Natural killer cell (primary cell): ENCODE measurements at regions not wholly inside any gene's neighbourhood (a gene's known extent, or its start where the extent isn't known, plus 50 kb on each side); places are given as distances from the start of the nearest gene placed in this dataset.
A peak's percentile ranks its signal among the peaks of the same experiment; 100 is the strongest.

Source experiments
- ATAC-seq, 3 donors: fragments of 150-1000 bp in 2 of 3; fragments of 200-7000 bp in 1 of 3; cut with Tn5 transposase; 1 replicate in 1 of 3; 2 replicates in 2 of 3; pipeline ENCODE4 v1.10.0; 2021; ENCODE audit warnings: mild to moderate bottlenecking in 2 of 3, moderate library complexity in 2 of 3
- DNase-seq, 2 donors: peaks; one replicate each; pipeline versions ENCODE4 v3.0.0 to v3.0.0-alpha.2; 2013 to 2021; ENCODE audit warnings: mixed read lengths in 1 of 2
- H3K27ac ChIP-seq: one replicate; pipeline ENCODE4 v1.5.1; 2013; ENCODE audit warnings: mild to moderate bottlenecking, low read length
- H3K27me3 ChIP-seq: one replicate; pipeline ENCODE4 v1.6.1; 2013; ENCODE audit warnings: low read length; ENCODE audit not compliant: control insufficient read depth, insufficient read depth
- H3K36me3 ChIP-seq: one replicate; pipeline ENCODE4 v1.6.1; 2013; ENCODE audit warnings: low read length; ENCODE audit not compliant: control insufficient read depth, insufficient read depth
- H3K4me1 ChIP-seq: one replicate; pipeline ENCODE4 v1.6.1; 2013; ENCODE audit warnings: low read length; ENCODE audit not compliant: control insufficient read depth, insufficient read depth
- H3K4me3 ChIP-seq: one replicate; pipeline ENCODE4 v1.5.1; 2013; ENCODE audit warnings: low read length
- H3K9me3 ChIP-seq: one replicate; pipeline ENCODE4 v1.6.1; 2013; ENCODE audit warnings: low read length; ENCODE audit not compliant: control insufficient read depth, insufficient read depth
- H3K27ac Mint-ChIP-seq, 2 donors: one replicate each; pipeline ENCODE4 v1.8.0; 2022; ENCODE audit warnings: mild to moderate bottlenecking in 2 of 2, mixed read lengths in 2 of 2, moderate library complexity in 1 of 2
- H3K27me3 Mint-ChIP-seq, 2 donors: one replicate each; pipeline ENCODE4 v1.8.0; 2022; ENCODE audit warnings: low read depth in 2 of 2, mixed read lengths in 2 of 2
- H3K36me3 Mint-ChIP-seq: one replicate; pipeline ENCODE4 v1.8.0; 2022; ENCODE audit warnings: mixed read lengths
- H3K4me1 Mint-ChIP-seq, 2 donors: one replicate each; pipeline ENCODE4 v1.8.0; 2022; ENCODE audit warnings: mixed read lengths in 2 of 2
- H3K4me3 Mint-ChIP-seq: one replicate; pipeline ENCODE4 v1.8.0; 2022; ENCODE audit warnings: mild to moderate bottlenecking, moderate library complexity, mixed read lengths
- H3K9me3 Mint-ChIP-seq, 2 donors: one replicate each; pipeline ENCODE4 v1.8.0; 2022; ENCODE audit warnings: mixed read lengths in 2 of 2
- CTCF ChIP-seq: fragments of 200-600 bp; IDR thresholded peaks from one replicate; pipeline ENCODE4 v1.8.0; 2022; ENCODE audit warnings: antibody characterized with exemption
- WGBS: methylation state at CpG from one replicate; pipeline ENCODE4 v1.1.7; 2013; ENCODE audit warnings: missing lambda C conversion rate; ENCODE audit not compliant: insufficient coverage; 5-methylcytosine and 5-hydroxymethylcytosine counted together
- intact Hi-C: fragments of 100-400 bp; cut with micrococcal nuclease; formaldehyde crosslinking; loops from one replicate; pipeline ENCODE4 v1.14.2; 2022

DNA sequence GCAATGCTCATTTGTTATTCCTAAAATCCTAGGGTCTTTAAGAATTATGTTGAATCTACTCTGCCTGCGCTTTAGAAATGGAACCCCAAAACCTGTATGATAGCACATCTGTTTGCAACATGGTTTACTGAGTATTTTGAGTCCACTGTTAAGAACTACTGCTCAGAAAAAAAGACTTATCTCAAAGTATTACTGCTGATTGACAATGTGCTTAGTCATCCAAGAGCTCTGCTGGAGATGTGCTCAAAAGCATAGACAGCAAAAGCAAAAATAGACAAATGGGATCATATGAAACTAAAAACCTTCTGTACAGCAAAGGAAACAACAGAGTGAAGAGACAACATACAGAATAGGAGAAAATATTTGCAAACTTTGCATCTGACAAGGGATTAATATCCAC is 107.0 kb downstream of the CTH start:
- Histone ChIP-seq H3K36me3 (no peaks in the 10 kb centered on the region), H3K27ac (no peak overlapping the region), H3K9me3 (no peaks in the 10 kb centered on the region), H3K4me3 (no peak overlapping the region), H3K27me3 (peaks cover 2% of the 10 kb centered on the region), H3K4me1 (no peaks in the 10 kb centered on the region)
- Mint-ChIP-seq H3K4me1 (no peaks in the 10 kb centered on the region), H3K9me3 (no peaks in the 10 kb centered on the region), H3K27me3 (peaks cover 2 to 3% of the 10 kb centered on the region in 2 donors), H3K4me3 (no peak overlapping the region), H3K27ac (no peak overlapping the region), H3K36me3 (no peaks in the 10 kb centered on the region)
- intact Hi-C loops, result loop anchor here (10.0 kb wide), 1 partner anchor 203 kb away; no protein-coding TSS in a partner anchor
- WGBS, result 73% methylated on average over 1 of the region's 1 CpG
- DNase-seq (no peak), ATAC-seq (no peak)
- no peak for TF ChIP-seq CTCF

DNA sequence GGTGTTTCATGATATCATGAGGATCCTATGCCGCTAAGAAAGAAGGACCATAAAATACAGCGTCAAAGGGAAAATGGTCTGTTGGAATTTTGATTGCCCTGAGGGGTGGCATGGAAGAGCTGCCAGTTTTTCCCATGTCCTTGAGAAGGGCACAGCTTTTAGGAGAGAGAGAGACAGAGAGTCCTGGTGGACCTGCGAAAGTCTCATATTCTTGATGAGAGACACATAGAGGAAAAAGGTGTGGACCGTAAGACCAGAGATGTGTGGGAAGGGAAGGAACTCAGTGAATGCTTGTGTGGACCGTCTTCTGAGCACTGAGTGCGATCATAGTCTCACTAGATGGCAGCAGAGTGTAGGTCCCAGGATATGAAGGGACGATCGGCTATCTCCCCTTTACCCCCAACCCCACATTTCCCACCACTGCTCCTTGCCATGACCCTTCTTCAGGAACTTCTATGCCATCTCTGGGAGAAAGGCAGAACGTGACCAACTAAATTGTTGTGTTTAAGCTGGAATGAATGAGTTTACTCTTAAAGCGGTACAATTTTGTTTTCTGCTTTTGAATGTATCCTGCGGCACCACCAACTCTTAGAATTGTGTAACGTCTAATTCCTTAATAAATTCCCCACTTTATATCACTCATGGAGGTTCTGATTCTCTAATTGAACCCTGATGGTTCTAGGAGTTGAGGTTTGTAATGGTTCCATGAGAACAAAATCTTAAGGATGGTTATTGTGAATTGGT is 117.7 kb downstream of the CTH start:
- intact Hi-C loops, result loop anchor here (5.0 kb wide), 1 partner anchor 524 kb away; no protein-coding TSS in a partner anchor
- Histone ChIP-seq H3K36me3 (no peaks in the 10 kb centered on the region), H3K4me3 (no peak overlapping the region), H3K27ac (no peak overlapping the region), H3K9me3 (no peaks in the 10 kb centered on the region), H3K4me1 (no peaks in the 10 kb centered on the region), H3K27me3 (peaks cover 5% of the 10 kb centered on the region)
- Mint-ChIP-seq H3K36me3 (no peaks in the 10 kb centered on the region), H3K27me3 (peaks cover 16 to 21% of the 10 kb centered on the region in 2 donors), H3K27ac (no peak overlapping the region), H3K9me3 (no peaks in the 10 kb centered on the region), H3K4me3 (no peak overlapping the region), H3K4me1 (peaks cover 0 to 9% of the 10 kb centered on the region in 2 donors)
- WGBS, result 26% methylated on average over 9 of the region's 12 CpGs
- ATAC-seq (peak in 2 of 3 donors; percentile 26 to 69), DNase-seq (peak in 1 of 2 donors; percentile 38)
- no peak for TF ChIP-seq CTCF

DNA sequence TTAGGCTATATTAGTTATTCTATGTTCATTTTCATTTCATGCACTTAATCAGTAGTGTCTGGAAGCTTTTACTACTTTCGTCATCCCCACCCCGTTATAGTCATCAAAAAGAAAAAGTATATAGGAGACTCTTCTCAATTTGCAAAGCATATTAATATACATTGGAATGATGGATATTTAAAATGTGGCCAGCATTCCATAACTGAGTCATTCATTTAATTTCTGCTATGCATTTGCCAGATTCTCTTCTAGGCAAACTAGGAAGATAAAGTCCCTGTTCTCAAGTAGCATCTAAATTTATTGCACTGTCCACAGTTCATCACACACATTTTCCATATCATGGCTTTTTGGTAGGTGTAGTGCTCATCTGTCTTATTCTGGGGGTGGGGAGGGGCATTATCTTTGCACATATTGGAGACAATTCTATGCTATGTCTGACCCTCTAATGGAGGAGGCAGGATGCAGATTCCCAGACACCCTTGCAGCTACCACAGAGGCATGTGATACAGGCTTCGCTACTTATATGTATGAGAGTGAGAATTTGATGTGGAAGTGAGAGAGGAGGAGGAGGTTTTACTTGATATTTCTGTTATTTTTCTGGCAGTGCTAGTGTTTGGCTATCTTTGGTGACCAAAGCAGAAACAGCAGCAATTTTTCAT is 125.8 kb downstream of the CTH start:
- Mint-ChIP-seq H3K4me3 (no peak overlapping the region), H3K27me3 (peaks cover 4 to 6% of the 10 kb centered on the region in 2 donors), H3K4me1 (no peaks in the 10 kb centered on the region), H3K27ac (no peak overlapping the region), H3K36me3 (no peaks in the 10 kb centered on the region), H3K9me3 (no peaks in the 10 kb centered on the region)
- DNase-seq (no peak), ATAC-seq (no peak)
- TF ChIP-seq CTCF, result no peak
- intact Hi-C loops, result no loop called here
- H3K9me3 ChIP-seq, result no peaks in the 10 kb centered on the region
- peaks cover 3% of the 10 kb centered on the region for H3K27me3 ChIP-seq
- no peak overlapping the region for H3K4me3 ChIP-seq
- H3K4me1 ChIP-seq, result no peaks in the 10 kb centered on the region
- H3K27ac ChIP-seq, result no peak overlapping the region
- 100% methylated on average over 1 of the region's 3 CpGs for WGBS
- H3K36me3 ChIP-seq, result no peaks in the 10 kb centered on the region
